Right renal cortex interstitium (tissue), 3 donors: ENCODE measurements at regions not wholly inside any gene's neighbourhood (a gene's known extent, or its start where the extent isn't known, plus 50 kb on each side); places are given as distances from the start of the nearest gene placed in this dataset.
A peak's percentile ranks its signal among the peaks of the same experiment; 100 is the strongest.

ENCODE experiments used
- DNase-seq, 3 donors: peaks; one replicate each; pipeline ENCODE4 v3.0.0-alpha.2; 2013; ENCODE audit warnings: low read depth in 3 of 3, low spot score in 2 of 3

DNA sequence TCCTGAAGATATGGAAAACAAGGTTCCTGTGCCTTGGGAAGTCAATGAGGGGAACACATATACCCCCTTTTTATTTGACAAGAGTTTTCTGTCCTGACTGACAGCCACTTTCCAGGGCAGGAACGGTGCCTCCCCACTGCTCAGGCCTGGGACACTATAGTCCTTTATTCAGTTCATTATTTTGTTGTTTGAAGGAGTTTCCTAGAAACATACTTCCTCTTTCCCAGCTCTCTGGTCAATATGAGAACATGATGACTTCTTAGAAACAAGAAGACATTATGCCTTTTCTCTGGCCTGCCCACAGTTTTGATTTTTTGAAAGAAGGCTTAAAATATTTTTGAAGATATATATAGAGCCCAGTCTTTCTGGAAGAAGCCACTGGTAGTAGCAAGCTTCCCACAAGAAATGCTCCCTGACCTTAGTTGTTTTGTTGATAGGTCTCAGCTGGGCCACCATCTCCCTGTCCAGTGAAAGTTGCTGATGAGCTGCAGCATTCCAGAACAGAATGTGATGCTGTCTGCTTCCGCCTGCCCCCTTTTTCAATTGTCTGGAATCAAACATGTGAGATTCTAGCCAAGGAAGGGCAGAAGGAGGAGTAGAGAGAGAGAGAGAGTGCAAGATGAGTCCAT, 122.7 kb upstream of the ADRA1D start:
- DNase-seq: peak in 2 of 3 donors; percentile 18 to 27

DNA sequence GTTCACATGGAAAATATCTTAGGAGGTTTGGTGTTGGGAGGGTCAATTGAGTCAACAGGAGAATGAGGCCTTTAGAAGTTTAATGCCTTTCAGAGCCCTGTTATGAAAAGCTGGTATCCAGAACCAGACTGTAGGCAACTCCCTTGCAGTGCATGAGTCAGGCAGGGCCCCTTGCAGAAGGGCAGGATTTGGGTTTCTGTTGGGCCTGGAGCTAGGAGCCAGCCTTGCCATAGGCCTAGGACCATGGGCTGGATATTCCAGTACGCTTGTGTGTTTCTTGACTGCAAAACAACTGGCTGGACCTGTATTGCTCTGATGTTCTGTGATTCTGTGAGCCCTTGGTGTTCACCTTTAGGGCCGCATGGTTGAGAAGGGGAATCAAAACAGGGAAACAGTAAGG, 121.8 kb upstream of the ADRA1D start:
- DNase-seq: no peak

DNA sequence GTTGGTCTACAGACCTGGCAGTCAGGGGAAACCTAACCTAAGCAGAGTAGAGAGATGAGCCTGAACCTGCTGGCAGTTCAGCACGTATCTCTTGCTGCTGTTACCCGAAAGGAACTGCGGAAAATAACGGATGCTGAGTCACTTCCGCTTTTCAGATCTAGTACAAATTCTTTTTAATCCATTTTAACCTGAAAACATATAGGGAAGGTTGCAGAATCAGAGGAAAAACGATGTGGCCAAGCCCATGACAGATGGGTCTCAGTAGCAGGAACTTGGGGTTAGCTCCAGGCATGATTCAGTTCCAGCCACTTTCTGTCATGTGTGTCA, 120.7 kb upstream of the ADRA1D start:
- DNase-seq: no peak

DNA sequence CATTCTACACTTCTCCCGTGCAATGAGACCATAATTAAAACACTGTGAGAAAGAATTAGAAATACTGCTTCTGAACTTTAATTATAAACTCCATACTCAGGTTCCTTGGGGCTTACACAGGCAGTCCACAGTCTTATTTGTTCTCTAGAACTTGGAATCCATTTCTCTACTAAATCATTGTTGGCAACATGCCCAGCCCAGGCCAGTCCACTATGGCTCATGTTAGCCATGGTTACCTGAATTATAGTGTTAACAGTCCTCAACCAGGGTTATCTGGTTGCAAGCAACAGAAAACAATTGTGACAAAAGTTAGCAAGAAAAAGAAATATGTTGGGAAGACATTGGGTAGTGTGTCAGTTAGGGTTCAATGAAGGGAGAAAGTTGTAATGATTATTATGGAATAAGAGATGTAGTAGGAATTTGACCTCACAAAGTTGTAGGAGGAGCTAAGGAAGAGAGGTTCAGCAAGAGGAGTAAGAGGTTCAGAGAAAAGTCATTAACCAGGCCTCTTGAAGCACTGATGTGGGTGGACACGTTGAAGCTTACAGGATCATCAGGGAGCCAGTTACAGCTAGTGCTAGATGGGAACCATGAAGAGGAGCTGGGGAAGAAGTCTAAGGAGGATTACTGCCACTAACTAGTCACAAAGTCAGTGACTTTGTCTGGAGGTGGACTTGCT, 120.2 kb upstream of the ADRA1D start:
- DNase-seq: no peak

DNA sequence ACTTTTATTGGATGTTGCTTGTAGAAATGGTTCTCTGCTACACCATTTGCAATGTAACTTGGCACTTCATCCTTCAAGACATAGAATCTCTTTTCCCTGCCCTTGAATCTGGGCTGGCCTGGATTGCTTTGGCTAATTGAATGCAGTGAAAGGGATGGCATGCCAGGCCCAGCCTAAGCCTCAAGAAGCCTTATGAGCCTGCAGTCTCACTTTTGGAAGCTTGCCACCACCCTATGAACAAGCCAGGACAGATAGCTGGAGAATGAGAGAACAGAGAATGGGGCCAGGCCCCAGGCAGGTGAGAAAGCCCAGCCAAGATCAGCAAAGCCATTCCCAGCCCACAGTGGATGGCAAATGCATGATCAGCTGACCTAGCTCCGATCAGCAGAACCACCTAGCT, 117.0 kb upstream of the ADRA1D start:
- DNase-seq: no peak

DNA sequence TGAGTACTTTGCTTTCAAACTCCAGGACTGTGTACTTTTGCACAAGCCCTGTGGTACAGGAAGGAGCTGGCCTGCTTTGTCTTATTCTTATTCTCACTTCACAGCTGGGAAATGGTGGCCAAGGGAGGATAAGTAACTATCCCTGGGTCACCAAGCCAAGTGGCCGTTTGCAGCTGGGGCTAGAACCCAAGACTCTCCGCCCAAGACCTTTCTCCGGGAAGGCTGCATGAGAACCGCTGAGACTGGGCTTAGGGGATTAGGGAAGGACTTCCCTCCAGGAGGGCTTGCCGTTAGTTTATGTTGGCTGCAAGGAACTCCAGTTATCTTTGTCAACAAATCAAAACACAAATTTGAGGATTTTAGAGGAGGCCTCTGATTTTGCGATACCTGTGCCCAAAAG, 109.5 kb upstream of the ADRA1D start:
- no peak for DNase-seq

DNA sequence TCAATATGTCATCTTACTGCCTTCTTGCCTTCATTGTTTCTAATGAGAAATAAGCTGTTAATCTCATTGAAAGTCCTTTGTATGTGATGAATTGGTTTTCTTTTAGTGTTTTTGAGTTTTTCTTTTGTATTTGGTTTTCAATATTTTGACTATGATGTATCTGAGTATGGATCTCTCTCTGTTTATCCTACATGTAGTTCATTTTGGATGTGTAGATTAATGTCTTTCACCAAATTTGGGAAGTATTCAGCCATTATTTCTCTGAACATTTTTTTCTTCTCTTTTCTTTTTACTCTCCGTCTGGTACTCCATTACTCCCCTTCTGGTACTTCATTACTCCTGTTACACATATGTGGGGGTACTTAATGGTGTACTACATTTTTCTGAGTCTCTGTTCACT, 103.3 kb upstream of the ADRA1D start:
- no peak for DNase-seq

DNA sequence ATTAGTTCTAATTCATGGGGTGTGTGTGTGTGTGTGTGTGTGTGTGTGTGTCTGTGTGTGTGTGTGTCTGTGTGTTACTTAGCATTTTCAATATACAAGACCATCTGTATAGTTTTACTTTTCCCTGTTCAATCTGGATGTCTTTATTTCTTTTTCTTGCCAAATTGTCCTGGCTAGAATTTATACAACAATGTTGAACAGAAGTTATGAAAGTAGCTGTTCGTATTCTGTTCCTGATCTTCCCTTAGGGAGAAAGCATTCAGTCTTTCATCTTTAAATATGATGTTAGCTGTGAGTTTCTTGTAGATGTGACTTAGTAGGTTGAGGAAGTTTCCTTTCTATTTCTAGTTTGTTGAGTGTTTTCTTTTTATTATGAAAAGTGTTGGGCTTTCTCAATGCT, 101.0 kb upstream of the ADRA1D start:
- no peak for DNase-seq

DNA sequence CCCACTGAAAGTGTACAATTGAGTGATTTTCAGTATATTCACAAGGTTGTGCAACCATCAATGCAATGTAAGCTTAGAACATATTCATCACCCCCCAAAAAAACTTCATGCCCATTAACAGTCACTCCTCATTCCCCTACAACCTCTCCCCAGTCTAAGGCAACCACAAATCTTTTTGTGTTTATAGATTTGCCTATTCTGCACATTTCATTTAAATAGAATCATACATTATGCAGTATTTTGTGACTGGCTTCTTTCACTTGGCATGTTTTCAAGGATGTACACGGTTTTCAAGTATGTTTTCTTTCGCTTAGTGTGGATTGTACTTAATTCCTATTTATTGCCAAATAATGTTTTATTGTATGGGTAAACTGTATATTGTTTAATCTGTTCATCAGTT, 95.6 kb upstream of the ADRA1D start:
- DNase-seq: no peak

DNA sequence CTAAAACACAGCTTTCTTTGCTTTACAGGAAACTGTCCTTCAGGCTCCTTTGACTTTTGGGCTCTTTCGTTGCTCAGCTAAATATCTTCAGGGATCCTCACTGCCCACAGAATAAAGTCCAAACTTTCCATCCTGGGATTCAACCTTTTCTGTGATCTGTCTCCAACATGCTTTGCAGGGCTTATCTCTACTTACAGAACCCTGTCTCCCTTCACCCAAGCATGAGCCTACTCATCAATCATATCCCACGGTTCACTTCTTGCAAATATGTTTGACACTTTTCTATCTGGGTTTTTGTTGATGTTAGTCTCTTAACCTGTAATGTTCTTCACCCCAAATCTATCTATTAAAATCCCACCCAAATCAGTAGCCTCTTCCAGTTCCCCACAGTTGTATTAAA, 93.5 kb upstream of the ADRA1D start:
- no peak for DNase-seq

DNA sequence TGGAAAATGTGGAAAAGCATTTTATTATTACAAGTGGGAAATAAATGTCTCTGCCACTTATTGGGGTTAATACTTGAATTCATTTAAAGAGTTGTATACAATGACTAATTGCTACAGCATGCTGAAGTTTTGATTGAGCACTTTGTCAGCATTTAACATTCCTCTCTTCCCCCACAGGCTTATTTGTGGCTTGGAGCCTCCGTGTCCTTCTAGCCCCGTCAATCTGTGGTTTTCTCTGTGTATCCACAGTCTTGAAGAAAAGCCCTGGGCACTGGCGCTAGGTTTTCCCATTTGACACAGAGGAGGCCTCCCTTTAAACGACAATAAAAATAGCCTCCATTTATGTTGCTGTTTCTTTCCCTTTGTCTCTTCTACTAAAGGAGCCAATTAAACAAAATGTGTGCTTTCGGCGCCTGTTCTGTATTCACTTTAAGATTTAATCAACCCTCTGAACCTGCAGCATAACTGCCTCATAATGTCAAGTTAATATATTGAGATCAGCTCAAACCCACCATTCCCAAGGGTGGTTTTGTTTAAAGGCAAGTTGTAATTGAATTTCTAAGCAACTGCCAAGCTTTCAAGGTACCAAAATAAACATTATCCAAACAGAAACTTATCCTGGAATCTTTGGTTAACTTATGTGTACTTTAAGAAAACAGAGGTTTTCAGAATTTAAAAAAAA, 92.9 kb upstream of the ADRA1D start:
- DNase-seq: peak in 1 of 3 donors; percentile 26

DNA sequence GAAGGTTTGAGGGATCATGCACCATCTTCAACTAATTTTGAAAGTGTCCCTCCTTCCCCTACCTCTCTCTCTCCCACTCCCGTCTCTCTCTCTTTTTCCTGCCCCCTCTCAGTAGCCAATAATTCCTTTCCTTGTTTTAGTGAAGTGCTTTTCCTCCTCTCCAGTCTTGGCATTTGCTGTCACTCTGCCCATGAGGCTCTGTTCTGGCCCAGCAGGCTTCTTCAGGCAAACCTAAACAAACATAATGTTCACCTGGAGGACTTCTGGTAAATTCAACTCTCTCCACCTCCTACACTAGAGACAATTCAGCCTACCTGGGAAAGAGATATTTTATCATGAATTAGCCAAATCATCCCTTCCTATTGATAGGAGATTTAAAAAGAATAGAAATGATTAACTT, 86.6 kb upstream of the ADRA1D start:
- no peak for DNase-seq

DNA sequence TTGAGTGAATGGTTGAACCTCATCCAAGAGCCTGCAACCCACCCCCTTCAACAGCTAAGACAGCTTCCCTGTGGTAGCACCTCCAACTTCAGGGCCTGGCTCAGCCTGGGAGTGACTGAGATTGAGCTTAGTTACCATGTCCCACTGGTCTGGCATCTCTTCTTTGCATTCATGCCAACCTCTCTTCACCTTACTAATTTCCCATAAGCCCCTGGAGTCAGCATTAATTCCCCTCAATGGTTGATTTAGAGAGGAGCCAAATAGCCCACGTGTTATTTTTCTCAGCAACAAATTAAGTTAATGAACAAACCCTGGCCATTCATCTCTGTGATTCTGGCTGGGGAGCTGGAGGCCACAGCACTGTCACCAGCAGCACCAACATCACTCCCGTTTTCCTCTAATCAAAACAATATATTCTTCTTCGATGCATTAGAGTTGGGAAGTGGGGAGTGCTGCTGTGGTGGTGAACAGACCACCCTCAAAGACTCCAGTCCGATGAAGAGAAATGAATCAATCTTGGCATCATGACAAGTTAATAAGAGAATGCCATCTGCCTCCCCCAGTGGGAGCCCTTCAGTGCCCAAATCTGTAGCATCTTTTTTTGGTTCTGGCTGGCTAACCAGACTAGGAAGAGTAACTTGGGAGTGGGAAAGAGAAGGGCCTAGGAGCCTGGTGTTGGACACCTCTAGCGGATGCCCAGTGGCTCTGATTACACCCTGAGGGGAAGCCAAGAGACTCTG, 83.2 kb upstream of the ADRA1D start:
- DNase-seq: no peak

DNA sequence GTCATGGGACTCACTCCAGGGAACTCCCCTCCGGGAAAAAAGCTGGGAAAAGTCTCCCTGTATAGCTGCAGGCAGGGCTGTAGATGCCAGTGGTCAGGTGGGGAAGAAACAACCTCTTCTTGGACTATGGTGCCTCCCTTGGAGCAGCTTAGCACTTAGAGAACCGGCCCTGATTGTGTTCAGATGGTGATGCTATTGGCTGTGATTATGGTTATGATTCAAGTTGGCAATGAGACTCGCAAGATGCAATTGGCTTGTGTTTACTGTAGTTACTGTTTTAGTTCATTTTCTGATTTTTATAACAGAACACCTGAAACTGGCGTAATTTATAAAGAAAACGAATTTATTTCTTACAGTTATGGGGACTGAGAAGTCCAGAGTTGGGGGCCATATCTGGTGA, 80.9 kb upstream of the ADRA1D start:
- DNase-seq: no peak

DNA sequence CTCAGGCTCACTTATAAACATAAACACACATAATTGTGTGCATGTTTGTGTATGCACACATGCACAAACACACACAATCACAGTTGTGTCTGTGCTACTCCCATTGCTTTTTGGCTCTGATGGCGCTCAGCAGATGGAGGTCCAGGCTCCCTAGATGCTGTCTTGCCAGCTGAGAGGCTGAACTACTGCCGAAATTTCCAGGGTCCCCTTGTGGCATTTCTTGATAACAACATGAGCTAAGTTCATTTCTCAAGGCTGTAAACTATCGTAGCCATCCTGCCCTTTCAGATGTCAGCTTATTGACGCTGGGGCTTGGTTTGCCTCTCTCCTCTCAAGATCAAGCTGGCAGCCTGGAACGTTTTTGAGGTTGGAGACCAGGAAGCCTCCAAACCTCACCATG, 80.1 kb upstream of the ADRA1D start:
- DNase-seq: no peak

DNA sequence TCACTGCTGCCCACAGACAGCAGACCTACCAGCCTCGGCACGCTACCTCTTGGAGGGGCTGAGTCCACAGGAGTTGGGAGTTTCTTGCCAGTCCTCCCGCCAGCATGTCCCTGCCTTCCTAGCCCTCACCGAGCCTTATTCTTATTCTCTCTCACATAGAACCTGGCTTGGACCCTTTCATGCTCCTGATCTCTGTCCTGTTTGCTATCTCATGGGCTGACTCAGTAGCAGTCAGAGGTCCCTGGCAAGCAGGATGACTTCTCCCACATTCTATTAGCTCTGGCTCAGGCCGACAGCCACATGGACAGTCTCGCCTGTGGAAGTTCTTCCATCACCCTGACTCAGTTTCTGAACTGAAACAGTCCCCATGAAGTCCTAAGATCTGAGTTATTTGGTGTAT, 79.5 kb upstream of the ADRA1D start:
- no peak for DNase-seq

DNA sequence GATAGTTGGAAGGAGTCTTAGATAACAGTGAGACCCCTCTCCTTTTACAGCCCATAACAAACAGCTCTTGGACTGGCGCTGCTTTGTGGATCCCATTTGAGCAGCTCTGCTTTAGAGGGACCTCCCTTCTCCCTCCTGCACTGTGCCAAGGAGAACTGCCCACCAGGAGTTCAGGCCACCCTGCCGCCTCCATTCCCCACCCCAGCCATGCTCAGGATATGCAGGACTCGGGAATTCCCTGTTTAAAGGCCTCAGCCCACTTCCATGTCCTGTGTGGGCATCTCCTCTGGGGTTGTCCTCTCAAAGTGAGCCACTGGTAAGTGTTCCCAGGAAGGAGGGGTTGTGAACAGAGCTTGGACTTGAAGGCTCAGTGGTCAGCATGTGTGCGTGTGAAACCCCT, 78.9 kb upstream of the ADRA1D start:
- no peak for DNase-seq

DNA sequence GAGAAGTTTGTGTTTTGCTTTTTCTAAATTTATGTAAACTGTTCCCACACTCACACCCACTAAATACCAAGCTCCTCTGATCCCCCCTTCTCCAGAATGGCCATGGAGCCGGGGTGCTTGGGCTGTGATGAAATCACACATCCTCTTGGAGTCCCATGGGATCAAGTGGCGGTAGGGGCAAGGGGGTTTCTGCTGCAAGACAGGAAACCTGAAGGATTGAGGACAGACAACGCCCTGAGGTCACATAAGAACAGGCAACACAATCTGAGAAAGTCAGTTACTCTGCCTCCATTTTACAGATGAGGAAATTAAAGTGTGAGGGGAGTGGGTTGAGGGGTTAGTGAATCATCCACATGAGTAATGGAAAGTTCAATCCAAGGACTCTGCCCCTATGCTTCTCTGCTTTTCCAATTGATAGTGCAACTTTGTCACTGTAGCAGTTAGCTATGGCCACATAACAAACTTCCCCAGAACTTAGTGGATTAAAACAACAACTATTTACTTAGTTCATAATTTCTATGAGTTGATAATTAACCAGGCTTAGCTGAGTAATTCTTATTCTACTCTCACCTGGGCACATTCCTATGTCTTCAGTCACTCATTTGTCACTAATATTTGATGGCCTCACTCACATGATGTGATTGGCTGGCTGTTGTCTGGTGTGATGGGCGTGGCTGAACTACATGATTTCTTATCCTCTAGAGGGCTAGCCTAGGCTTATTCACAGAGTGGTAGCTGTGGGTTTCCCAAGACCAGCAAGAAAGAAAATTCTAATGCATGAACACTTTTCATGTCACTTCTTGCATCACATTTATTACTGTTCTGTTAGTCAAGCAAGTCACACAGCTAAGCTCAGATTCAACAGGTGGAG, 77.3 kb upstream of the ADRA1D start:
- DNase-seq: no peak

DNA sequence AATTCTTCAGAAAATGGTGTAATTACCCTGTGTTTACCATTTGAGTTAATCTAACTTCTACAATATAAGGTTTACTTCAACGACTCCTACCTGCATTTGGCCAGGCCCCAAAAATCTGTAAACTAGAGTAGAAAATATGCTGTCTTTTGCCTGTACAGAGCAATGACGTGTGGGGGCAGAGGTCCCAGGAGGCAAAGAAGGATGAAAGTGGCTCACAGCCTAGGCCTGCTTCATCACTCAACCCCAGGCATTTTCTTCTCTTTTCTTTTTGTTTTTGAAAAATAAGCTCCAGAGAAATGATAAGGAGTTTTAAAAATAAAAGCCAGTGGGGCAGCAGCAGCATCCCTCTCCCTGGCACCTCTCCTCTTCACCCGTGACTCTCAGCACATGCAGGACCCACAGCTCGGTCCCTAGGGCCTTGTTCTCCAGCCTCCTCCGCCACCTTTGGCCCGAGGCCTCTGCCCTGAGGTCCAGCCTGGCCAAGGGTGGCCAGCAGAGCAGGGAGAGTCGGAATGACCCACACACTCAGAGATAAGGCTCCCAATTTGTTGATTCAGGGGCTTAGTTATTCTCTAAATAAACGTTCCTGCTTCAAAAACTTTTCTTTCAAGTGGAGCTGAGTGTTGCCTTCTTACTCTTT, 76.6 kb upstream of the ADRA1D start:
- DNase-seq: no peak

DNA sequence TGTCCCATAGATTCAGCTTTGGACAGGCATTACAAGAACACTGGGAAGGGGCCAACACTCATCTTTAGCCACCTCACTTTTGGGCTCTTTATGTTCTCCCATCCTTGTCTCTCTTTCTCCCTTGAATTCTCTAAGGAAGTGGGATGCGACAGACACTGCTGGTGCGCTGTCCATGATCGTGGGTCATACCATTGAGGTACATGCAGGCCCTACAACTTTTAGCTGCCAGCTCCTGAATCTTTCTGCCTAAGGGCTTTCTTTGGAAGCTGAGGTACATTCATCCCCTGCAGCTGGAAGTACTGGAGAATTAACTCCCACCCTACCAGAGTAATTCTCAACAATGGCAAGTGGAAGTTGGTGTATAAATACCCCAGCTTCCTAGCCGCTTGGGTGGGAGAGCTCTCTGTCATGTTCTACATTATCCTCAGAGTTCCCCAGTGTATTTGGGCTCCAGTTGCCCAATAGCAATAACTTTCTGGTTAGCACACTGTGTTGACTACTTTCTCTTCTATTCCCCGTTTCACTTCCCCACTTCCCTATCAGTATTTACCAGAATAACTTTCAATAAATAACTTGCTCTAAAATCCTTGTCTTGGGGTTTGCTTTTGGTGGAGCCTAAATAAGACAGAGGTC, 75.6 kb upstream of the ADRA1D start:
- no peak for DNase-seq
